GM23338 (cell line): ENCODE measurements at regions not wholly inside any gene's neighbourhood (a gene's known extent, or its start where the extent isn't known, plus 50 kb on each side); places are given as distances from the start of the nearest gene placed in this dataset.

ENCODE experiments used
- CREB1 ChIP-seq: fragments of 250-450 bp; sonication (Bioruptor Pico); IDR thresholded peaks from 2 replicates; pipeline ENCODE4 v1.5.0; 2020; ENCODE audit warnings: low read depth, mild to moderate bottlenecking, moderate library complexity
- CTCF ChIP-seq, 2 experiments: fragments of 200-600 bp in 1 of 2; sonication (generic) in 1 of 2; conservative IDR thresholded peaks; 2 replicates each; pipeline versions ENCODE4 v1.5.1 to v1.6.1; 2016 to 2017; ENCODE audit warnings: antibody characterized with exemption in 2 of 2, low read depth in 2 of 2, mild to moderate bottlenecking in 2 of 2, moderate library complexity in 1 of 2
- EZH2 ChIP-seq: fragments of 200-600 bp; sonication (generic); IDR thresholded peaks from one replicate; pipeline ENCODE4 v1.8.0; 2017; ENCODE audit warnings: antibody characterized with exemption, mild to moderate bottlenecking, low read depth; ENCODE audit not compliant: unreplicated experiment
- EZH2phosphoT487 ChIP-seq: fragments of 200-600 bp; sonication (generic); IDR thresholded peaks from one replicate; pipeline ENCODE4 v1.8.1; 2018; ENCODE audit warnings: antibody characterized with exemption; ENCODE audit not compliant: unreplicated experiment
- POLR2AphosphoS5 ChIP-seq: IDR thresholded peaks from 2 replicates; pipeline ENCODE4 v1.6.1; 2016; ENCODE audit warnings: antibody characterized with exemption, low read depth
- REST ChIP-seq: IDR thresholded peaks from one replicate; pipeline ENCODE4 v1.6.1; 2018; ENCODE audit warnings: antibody characterized with exemption; ENCODE audit not compliant: unreplicated experiment

- no peak for TF ChIP-seq CTCF (conservative IDR thresholded peaks at IDR 0.05; ENCODE audit: low read depth in 2 of 2)
- no peak for TF ChIP-seq CREB1 (CRISPR knock-in tag)
- TF ChIP-seq REST: no peak
- no peak for TF ChIP-seq POLR2AphosphoS5
- TF ChIP-seq EZH2: no peak
- no peak for TF ChIP-seq EZH2phosphoT487
These were observed 456.7 kb downstream of the SOX11 start for GRCh38 chr2:6148882-6149281.
